ENCODE measurements at regions not wholly inside any gene's neighbourhood (a gene's known extent, or its start where the extent isn't known, plus 50 kb on each side); places are given as distances from the start of the nearest gene placed in this dataset.
A peak's percentile ranks its signal among the peaks of the same experiment; 100 is the strongest.

DNA sequence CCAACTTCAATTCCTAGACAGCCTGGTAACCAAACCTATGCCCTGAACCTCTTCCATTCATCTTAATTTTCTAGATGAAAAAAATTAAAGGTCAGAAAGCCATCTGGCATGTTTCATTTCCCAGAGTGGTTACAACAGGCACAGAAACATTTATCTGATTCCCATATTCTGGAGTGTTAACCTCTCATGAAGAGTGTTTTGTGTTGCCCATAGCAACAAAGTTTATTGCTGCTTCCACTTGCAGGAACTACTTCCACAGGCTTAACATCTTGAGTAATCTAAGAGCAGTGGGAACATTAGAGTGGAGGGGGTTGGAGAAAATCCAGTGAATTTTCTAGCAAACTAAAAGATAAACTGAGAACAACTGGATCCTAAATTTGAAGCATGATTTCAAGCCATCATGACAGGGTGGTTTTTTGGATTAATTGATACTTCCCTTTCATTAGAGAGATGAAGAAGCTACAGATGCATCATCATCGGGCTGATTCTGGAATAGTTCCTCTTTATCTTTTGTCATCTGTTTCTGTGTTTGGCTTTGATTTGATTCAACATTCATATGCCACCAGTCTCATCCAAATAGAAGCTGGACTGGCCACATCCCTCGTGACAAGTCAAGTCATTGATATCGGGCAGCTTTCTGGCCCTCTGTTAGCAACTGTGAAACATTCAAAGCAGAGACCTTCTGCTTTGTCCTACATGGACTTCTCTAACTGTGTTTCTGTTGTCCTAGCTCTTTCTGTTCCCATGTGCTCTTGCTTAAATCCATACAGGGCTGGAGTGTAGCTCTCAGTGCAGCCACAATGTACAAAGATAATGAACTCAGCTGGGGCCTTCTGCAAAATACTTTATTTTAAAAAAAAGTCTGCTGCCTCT is 167.3 kb downstream of the MID1IP1 start:
- TF ChIP-seq POLR2AphosphoS5 (IDR thresholded peaks at IDR 0.05) (no peak), EP300 (IDR thresholded peaks at IDR 0.05; ENCODE audit: low read depth) (no peak), POLR2A (IDR thresholded peaks at IDR 0.05) (no peak)
- TF ChIP-seq, protein P1, sequence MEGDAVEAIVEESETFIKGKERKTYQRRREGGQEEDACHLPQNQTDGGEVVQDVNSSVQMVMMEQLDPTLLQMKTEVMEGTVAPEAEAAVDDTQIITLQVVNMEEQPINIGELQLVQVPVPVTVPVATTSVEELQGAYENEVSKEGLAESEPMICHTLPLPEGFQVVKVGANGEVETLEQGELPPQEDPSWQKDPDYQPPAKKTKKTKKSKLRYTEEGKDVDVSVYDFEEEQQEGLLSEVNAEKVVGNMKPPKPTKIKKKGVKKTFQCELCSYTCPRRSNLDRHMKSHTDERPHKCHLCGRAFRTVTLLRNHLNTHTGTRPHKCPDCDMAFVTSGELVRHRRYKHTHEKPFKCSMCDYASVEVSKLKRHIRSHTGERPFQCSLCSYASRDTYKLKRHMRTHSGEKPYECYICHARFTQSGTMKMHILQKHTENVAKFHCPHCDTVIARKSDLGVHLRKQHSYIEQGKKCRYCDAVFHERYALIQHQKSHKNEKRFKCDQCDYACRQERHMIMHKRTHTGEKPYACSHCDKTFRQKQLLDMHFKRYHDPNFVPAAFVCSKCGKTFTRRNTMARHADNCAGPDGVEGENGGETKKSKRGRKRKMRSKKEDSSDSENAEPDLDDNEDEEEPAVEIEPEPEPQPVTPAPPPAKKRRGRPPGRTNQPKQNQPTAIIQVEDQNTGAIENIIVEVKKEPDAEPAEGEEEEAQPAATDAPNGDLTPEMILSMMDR (IDR thresholded peaks at IDR 0.05): no peak
- no peak overlapping the region for H3K4me3 ChIP-seq
- H3K4me1 ChIP-seq: no peaks in the 10 kb centered on the region
- no peaks in the 10 kb centered on the region for H3K36me3 ChIP-seq
- WGBS, 2 donors (ENCODE audit: low coverage in 1 of 2): 72% methylated on average over 3 of the region's 3 CpGs; no CpG with 5 or more reads in 1 of the 2 donors
- in situ Hi-C loops (cut with MboI; ENCODE audit: low pct_ligation_motif_present in 1 of 4, low pct_unique_long_range_greater_than_20kb in 1 of 4, low sequenced_read_pairs in 3 of 4) (no loop called here), intact Hi-C loops (cut with DNase I; ENCODE audit: low total_unique reads) (no loop called here)
- peak overlapping the region in 3 of 4 donors; percentile 17 to 23 (median 20) for H3K27ac ChIP-seq
- DNase-seq: no peak
- no peaks in the 10 kb centered on the region for H3K27me3 ChIP-seq
- no peaks in the 10 kb centered on the region for H3K9me3 ChIP-seq

DNA sequence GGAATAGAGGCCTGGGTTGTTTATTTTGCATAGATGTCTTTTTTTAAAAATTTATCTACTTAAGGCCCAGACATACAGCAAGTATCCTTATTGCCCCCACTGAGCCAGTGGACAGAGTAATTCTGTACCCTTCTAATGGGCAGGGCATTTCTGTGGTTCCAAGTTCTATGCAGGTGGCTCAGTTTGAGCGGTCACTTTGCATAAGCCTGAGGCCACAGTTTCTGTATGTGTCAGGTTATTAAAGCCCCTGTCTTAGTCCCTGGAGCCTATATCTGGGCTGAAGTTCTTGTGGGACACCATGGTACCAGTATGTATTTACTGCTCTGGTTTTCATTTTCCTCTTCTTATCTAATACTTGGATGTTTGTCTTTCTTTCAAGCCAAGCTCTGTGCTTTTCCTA is 168.8 kb downstream of the MID1IP1 start:
- Histone ChIP-seq H3K4me1 (no peaks in the 10 kb centered on the region), H3K9me3 (no peaks in the 10 kb centered on the region), H3K4me3 (no peak overlapping the region), H3K27me3 (no peaks in the 10 kb centered on the region), H3K36me3 (no peaks in the 10 kb centered on the region), H3K27ac (no peak overlapping the region)
- TF ChIP-seq POLR2AphosphoS5 (IDR thresholded peaks at IDR 0.05) (no peak), EP300 (IDR thresholded peaks at IDR 0.05; ENCODE audit: low read depth) (no peak)
- TF ChIP-seq, protein P1 (IDR thresholded peaks at IDR 0.05): no peak
- in situ Hi-C loops (cut with MboI; ENCODE audit: low pct_ligation_motif_present in 1 of 4, low pct_unique_long_range_greater_than_20kb in 1 of 4, low sequenced_read_pairs in 3 of 4): no loop called here
- WGBS, 2 donors (ENCODE audit: low coverage in 1 of 2): 75% methylated on average over 1 of the region's 1 CpG; no CpG with 5 or more reads in 1 of the 2 donors
- intact Hi-C loops (cut with DNase I; ENCODE audit: low total_unique reads): no loop called here
- no peak for DNase-seq

DNA sequence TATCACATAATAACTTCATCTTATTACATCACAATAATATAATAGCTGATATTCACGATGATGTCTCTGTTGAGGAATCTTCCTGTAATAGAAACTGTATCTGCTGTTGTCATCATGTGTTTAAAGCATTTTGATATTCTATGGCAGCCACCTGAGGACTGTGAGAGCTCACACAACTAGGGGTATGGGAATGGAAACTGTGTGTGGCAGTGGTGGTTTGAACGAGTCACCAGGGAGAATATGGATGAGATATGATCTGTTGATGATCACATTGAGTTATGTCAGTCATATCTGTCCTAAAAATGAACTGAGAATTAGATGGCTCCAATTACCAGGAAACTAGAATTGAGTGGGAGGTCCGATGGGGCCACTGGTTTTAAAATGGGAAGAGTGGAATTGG is 169.6 kb downstream of the MID1IP1 start:
- 71 to 100% methylated on average over 1 to 3 of the region's 3 CpGs for WGBS, 2 donors (ENCODE audit: low coverage in 1 of 2)
- in situ Hi-C loops (cut with MboI; ENCODE audit: low pct_ligation_motif_present in 1 of 4, low pct_unique_long_range_greater_than_20kb in 1 of 4, low sequenced_read_pairs in 3 of 4): no loop called here
- no peak overlapping the region for H3K27ac ChIP-seq

DNA sequence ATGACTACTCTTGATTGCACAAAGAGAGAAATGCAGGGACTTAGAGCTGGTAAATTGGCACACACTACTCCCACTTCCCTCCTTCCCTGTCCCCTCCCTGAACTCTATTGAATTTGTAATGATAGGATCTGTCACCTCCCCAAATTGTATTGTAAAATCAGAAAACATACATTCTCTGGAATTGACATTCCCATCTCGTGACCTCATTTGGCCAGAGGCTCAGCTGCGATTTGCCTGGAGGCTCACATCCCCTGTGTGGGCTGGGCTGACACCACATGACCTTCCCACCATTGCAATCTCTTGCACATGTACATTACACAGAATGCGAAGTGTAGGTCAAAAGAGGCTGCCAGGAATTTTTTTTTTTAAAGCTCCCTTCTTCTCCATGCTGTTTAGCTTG is 172.1 kb downstream of the MID1IP1 start:
- TF ChIP-seq EP300 (IDR thresholded peaks at IDR 0.05; ENCODE audit: low read depth) (no peak), POLR2AphosphoS5 (IDR thresholded peaks at IDR 0.05) (no peak), POLR2A (IDR thresholded peaks at IDR 0.05) (no peak)
- TF ChIP-seq, protein P1 (IDR thresholded peaks at IDR 0.05): no peak
- Histone ChIP-seq H3K27me3 (no peaks in the 10 kb centered on the region), H3K27ac (no peak overlapping the region), H3K36me3 (no peaks in the 10 kb centered on the region), H3K4me3 (no peak overlapping the region), H3K4me1 (no peaks in the 10 kb centered on the region), H3K9me3 (no peaks in the 10 kb centered on the region)
- in situ Hi-C loops (cut with MboI; ENCODE audit: low pct_ligation_motif_present in 1 of 4, low pct_unique_long_range_greater_than_20kb in 1 of 4, low sequenced_read_pairs in 3 of 4): no loop called here
- 53 to 86% methylated on average over 1 to 3 of the region's 3 CpGs for WGBS, 2 donors (ENCODE audit: low coverage in 1 of 2)
- intact Hi-C loops (cut with DNase I; ENCODE audit: low total_unique reads): no loop called here
- DNase-seq: no peak

More for the DNA sequence above, 169.6 kb downstream of the MID1IP1 start:
- TF ChIP-seq EP300 (IDR thresholded peaks at IDR 0.05; ENCODE audit: low read depth) (no peak), POLR2AphosphoS5 (IDR thresholded peaks at IDR 0.05) (no peak)
- TF ChIP-seq, protein P1 (IDR thresholded peaks at IDR 0.05): no peak
- no peak for DNase-seq
- intact Hi-C loops (cut with DNase I; ENCODE audit: low total_unique reads): no loop called here
- H3K27me3 ChIP-seq: no peaks in the 10 kb centered on the region
- H3K9me3 ChIP-seq: no peaks in the 10 kb centered on the region
- no peaks in the 10 kb centered on the region for H3K4me1 ChIP-seq
- H3K36me3 ChIP-seq: no peaks in the 10 kb centered on the region
- H3K4me3 ChIP-seq: no peak overlapping the region

Data from transverse colon (tissue), 4 donors.